Breast epithelium (tissue), 4 donors: ENCODE measurements at regions not wholly inside any gene's neighbourhood (a gene's known extent, or its start where the extent isn't known, plus 50 kb on each side); places are given as distances from the start of the nearest gene placed in this dataset.

Experiments used
- DNase-seq, 2 donors: peaks; one replicate each; pipeline ENCODE4 v3.0.0-alpha.2; 2019; ENCODE audit warnings: low spot score in 2 of 2
- H3K27ac ChIP-seq, 2 donors: fragments of 200-600 bp; sonication (generic) in 1 of 2; one replicate each; pipeline ENCODE4 v1.5.1; 2016 to 2019; ENCODE audit warnings: mild to moderate bottlenecking in 1 of 2
- H3K27me3 ChIP-seq, 2 donors: fragments of 200-600 bp; sonication (generic) in 1 of 2; one replicate each; pipeline versions ENCODE4 v1.5.1 to v1.6.0; 2017 to 2019; ENCODE audit warnings: control low read depth in 1 of 2, mild to moderate bottlenecking in 1 of 2
- H3K36me3 ChIP-seq: fragments of 200-600 bp; one replicate; pipeline ENCODE4 v1.5.1; 2019
- H3K4me1 ChIP-seq, 2 donors: fragments of 200-600 bp; sonication (generic); one replicate each; pipeline ENCODE4 v1.5.1; 2016 to 2019; ENCODE audit warnings: control low read depth in 1 of 2
- H3K4me3 ChIP-seq, 3 donors: fragments of 200-600 bp; sonication (generic); 1 replicate in 2 of 3; 2 replicates in 1 of 3; pipeline ENCODE4 v1.5.1; 2016 to 2019; ENCODE audit warnings: mild to moderate bottlenecking in 3 of 3, moderate library complexity in 2 of 3
- H3K9me3 ChIP-seq, 2 donors: fragments of 200-600 bp; sonication (generic) in 1 of 2; one replicate each; pipeline ENCODE4 v1.5.1; 2016 to 2019; ENCODE audit warnings: control low read depth in 1 of 2
- CTCF ChIP-seq, 3 donors: fragments of 450-650 bp; IDR thresholded peaks; one replicate each; pipeline ENCODE4 v1.5.1; 2016 to 2017; ENCODE audit warnings: antibody characterized with exemption in 3 of 3, mild to moderate bottlenecking in 3 of 3, moderate library complexity in 3 of 3
- POLR2A ChIP-seq: fragments of 450-650 bp; IDR thresholded peaks from one replicate; pipeline ENCODE4 v1.6.1; 2016; ENCODE audit warnings: antibody characterized with exemption, mild to moderate bottlenecking, moderate library complexity
- POLR2AphosphoS5 ChIP-seq, 3 donors: sonication (generic); formaldehyde crosslinking; IDR thresholded peaks; one replicate each; pipeline ENCODE4 v1.6.1; 2017; ENCODE audit warnings: antibody characterized with exemption in 3 of 3
- intact Hi-C: fragments of 100-400 bp; cut with DNase I; formaldehyde crosslinking; loops from one replicate; pipeline ENCODE4 v1.15.1; 2023; ENCODE audit warnings: low total_unique reads

DNA sequence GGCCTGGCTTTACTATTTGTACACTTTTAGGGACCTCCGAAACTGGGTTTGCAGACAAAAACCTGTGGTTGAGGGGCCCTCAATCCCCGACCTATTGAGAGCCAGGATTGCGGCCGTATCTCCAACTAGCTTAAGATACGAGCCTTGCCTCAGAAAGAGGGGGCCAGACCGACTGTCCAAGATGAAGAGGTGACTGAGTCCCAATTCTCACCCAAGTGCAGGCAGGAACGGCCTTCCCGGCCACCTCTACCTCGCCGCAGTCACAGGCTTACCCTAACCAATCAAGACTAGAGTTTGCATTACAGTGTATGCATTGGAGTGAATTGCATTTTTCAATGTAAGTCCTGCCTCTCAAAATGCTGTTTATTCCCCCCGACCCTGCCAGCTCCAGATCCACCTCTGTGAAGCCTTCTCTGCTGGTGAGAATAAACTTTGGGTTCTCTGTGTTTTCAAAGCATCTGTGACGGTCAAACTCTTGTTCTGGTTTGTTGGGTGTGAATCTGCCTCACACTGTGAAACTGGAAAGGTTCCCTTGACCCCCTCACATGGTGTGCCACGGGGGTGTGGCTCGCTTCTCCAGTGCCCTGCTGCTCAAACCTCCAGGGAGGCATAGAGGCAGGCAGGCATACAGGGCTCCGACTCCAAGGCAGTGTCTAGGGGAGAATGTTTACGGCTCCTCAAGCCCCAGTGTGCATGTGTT lies 62.2 kb upstream of the WLS start:
- intact Hi-C loops: no loop called here
- Histone ChIP-seq H3K9me3 (no peaks in the 10 kb centered on the region), H3K27me3 (no peaks in the 10 kb centered on the region), H3K36me3 (no peaks in the 10 kb centered on the region), H3K27ac (no peak overlapping the region), H3K4me3 (no peak overlapping the region), H3K4me1 (no peaks in the 10 kb centered on the region)
- TF ChIP-seq POLR2AphosphoS5 (IDR thresholded peaks at IDR 0.05) (no peak), POLR2A (no peak), CTCF (IDR thresholded peaks at IDR 0.05) (no peak)
- no peak for DNase-seq

DNA sequence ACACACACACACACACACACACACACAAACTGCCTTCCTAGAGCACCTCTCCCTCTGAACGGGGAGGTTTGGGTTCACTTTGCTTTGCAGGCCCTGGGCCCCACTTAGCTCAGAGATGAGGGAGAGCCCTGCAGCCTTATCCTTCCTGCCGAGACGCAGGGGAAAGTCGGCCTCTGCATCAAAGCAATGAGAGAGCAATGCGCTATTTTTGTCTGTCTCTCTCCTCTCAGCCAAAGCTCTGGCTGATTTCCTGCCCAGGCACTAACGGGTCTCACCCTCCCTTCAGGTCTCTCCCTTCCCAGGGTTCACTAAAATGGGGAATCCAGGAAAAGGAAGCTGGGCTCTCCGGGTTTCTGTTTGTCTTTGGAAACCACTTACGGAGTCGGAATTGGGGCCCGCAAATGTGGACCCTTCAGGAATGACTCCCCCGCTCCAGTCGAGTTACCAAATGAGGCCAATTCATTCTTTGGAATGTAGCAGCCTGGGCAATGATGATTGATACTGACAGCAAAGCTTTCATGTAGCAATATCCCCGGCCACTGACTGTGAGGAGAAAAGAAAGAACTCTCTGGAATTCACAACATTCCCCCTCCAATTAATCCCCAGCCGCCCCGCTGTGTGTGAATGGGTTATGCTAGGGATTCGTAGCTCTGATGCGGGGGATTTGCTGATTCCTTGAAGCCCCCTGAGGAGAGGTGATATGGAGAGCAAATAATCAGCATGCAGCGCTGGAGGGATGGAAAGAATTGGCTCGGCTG lies 61.5 kb upstream of the WLS start:
- Histone ChIP-seq H3K36me3 (no peaks in the 10 kb centered on the region), H3K4me1 (no peaks in the 10 kb centered on the region), H3K27me3 (no peaks in the 10 kb centered on the region), H3K9me3 (no peaks in the 10 kb centered on the region), H3K4me3 (peak overlapping the region in 1 of 3 donors; percentile 39), H3K27ac (peak overlapping the region in 1 of 2 donors; percentile 52)
- no peak for TF ChIP-seq POLR2A
- no peak for TF ChIP-seq POLR2AphosphoS5 (IDR thresholded peaks at IDR 0.05)
- no peak for TF ChIP-seq CTCF (IDR thresholded peaks at IDR 0.05)
- intact Hi-C loops: no loop called here
- DNase-seq: no peak

DNA sequence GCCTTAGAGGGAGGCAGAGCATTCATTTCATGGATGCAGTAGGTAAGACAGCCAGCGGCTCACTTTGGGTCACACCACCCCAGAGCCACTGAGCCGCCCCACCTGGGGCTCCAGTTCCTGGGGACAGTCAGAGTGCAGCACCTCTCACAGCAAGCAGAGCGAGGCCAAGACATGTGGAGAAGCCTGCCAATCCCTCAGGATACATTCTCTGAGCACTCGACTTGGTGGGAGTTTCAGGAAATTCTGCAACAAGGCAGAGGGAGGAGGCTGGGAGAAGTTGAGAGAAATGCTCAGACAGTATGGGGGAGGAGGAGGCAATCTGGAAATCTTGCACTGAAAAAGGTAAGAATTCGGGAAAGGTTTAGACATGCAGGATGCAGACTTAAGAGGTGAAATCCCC lies 60.8 kb upstream of the WLS start:
- no peak for DNase-seq
- no peak for TF ChIP-seq POLR2AphosphoS5 (IDR thresholded peaks at IDR 0.05)
- no peak for TF ChIP-seq POLR2A
- no peak for TF ChIP-seq CTCF (IDR thresholded peaks at IDR 0.05)
- Histone ChIP-seq H3K9me3 (no peaks in the 10 kb centered on the region), H3K27ac (peak overlapping the region; percentile 25 to 52), H3K4me1 (no peaks in the 10 kb centered on the region), H3K4me3 (peak overlapping the region in 1 of 3 donors; percentile 39), H3K36me3 (no peaks in the 10 kb centered on the region), H3K27me3 (no peaks in the 10 kb centered on the region)
- intact Hi-C loops: no loop called here

DNA sequence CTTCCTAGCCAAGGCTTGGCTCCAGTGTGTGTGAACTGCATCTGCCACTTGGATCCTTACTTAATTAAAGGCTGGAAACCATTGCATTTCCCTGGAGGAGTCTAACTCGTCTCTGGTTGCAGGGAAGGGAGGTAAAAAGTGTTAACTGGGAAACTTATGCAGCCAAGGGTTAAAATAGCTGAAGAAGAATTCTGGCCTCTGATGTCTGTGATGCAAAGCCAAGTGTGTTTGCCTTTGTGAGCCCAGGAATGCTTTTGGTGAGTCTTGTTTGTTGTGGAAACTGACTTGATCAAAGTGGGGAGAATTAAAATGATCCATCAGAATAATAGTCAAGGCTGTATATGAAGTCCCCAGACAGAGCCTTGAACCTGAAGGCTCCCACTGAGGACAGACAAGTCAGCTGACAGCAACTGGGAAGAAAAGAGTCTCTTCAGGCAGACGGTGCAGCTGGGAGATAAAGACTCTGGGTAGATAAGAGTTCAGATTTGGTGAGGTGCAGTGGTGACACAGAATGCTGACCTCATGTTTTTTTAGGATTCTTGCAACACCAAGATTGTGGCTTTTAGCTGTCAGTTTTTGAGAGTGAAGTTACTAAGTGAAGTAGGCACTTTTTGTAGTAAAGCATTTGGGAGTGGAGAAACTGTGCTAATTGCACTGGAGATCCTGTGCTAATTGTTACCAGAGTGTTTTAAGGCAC lies 59.5 kb upstream of the WLS start:
- Histone ChIP-seq H3K36me3 (no peaks in the 10 kb centered on the region), H3K27me3 (no peaks in the 10 kb centered on the region), H3K27ac (no peak overlapping the region), H3K4me3 (no peak overlapping the region), H3K9me3 (no peaks in the 10 kb centered on the region), H3K4me1 (no peaks in the 10 kb centered on the region)
- no peak for TF ChIP-seq CTCF (IDR thresholded peaks at IDR 0.05)
- no peak for TF ChIP-seq POLR2AphosphoS5 (IDR thresholded peaks at IDR 0.05)
- TF ChIP-seq POLR2A: no peak
- DNase-seq: no peak
- intact Hi-C loops: no loop called here

DNA sequence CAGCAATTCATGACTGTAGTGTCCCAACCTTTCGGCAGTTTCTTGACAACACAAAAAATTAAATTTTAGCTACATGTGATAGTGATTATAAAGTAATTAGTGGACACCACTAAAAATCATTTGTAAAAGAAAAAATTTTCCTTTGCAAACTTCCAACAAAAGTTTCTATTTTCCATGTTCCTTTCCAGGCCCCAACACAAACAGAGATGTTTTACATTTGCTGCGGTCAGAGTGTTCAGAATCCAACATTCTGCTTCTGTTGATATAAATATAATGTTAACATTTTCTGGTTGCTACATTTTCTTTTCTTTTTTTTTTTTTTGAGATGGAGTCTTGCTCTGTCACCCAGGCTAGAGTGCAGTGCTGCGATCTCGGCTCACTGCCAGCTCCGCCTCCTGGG lies 54.9 kb upstream of the WLS start:
- no peak for DNase-seq
- H3K27ac ChIP-seq: no peak overlapping the region
- no peaks in the 10 kb centered on the region for H3K36me3 ChIP-seq
- H3K27me3 ChIP-seq: no peaks in the 10 kb centered on the region
- intact Hi-C loops: no loop called here
- H3K9me3 ChIP-seq: no peaks in the 10 kb centered on the region
- no peak for TF ChIP-seq POLR2AphosphoS5 (IDR thresholded peaks at IDR 0.05)
- TF ChIP-seq POLR2A: no peak
- TF ChIP-seq CTCF (IDR thresholded peaks at IDR 0.05): no peak
- H3K4me3 ChIP-seq: no peak overlapping the region
- H3K4me1 ChIP-seq: no peaks in the 10 kb centered on the region
